Mesenchymal stem cell (in vitro differentiated cells and primary cell): ENCODE measurements at regions not wholly inside any gene's neighbourhood (a gene's known extent, or its start where the extent isn't known, plus 50 kb on each side); places are given as distances from the start of the nearest gene placed in this dataset.

Experiments
- DNase-seq: peaks from one replicate; pipeline ENCODE4 v3.0.0-alpha.2; 2013
- H2AFZ ChIP-seq: one replicate; pipeline ENCODE4 v1.6.1; 2013; ENCODE audit warnings: low read depth, mild to moderate bottlenecking, control low read depth, inconsistent platforms, low read length, moderate library complexity
- H2AK5ac ChIP-seq: 2 replicates; pipeline ENCODE4 v1.6.1; 2013; ENCODE audit warnings: low read length, moderate library complexity, mild to moderate bottlenecking, inconsistent platforms; ENCODE audit not compliant: severe bottlenecking
- H2BK120ac ChIP-seq: one replicate; pipeline ENCODE4 v1.6.1; 2013; ENCODE audit warnings: low read depth, mild to moderate bottlenecking, inconsistent platforms, low read length, moderate library complexity
- H2BK12ac ChIP-seq, 2 experiments: one replicate each; pipeline ENCODE4 v1.6.1; 2013; ENCODE audit warnings: inconsistent platforms in 2 of 2, low read length in 2 of 2, mild to moderate bottlenecking in 2 of 2, moderate library complexity in 2 of 2, control low read depth in 1 of 2
- H2BK15ac ChIP-seq: one replicate; pipeline ENCODE4 v1.6.1; 2013; ENCODE audit warnings: mild to moderate bottlenecking, low read depth, inconsistent platforms; ENCODE audit not compliant: poor library complexity, severe bottlenecking
- H2BK5ac ChIP-seq: 2 replicates; pipeline ENCODE4 v1.6.1; 2013; ENCODE audit warnings: low read depth, mild to moderate bottlenecking, low read length, control low read depth, inconsistent platforms; ENCODE audit not compliant: poor library complexity, severe bottlenecking
- H3K14ac ChIP-seq, 2 experiments: one replicate each; pipeline ENCODE4 v1.6.1; 2013; ENCODE audit warnings: inconsistent platforms in 2 of 2, low read length in 2 of 2, control low read depth in 1 of 2, mild to moderate bottlenecking in 1 of 2, moderate library complexity in 1 of 2
- H3K18ac ChIP-seq, 2 experiments: one replicate each; pipeline ENCODE4 v1.6.1; 2013; ENCODE audit warnings: inconsistent platforms in 2 of 2, low read length in 2 of 2, control low read depth in 1 of 2, low read depth in 1 of 2, mild to moderate bottlenecking in 1 of 2
- H3K23ac ChIP-seq, 2 experiments: one replicate each; pipeline ENCODE4 v1.6.1; 2013; ENCODE audit warnings: inconsistent platforms in 2 of 2, low read length in 2 of 2, mild to moderate bottlenecking in 2 of 2, moderate library complexity in 2 of 2, control low read depth in 1 of 2
- H3K27ac ChIP-seq: 2 replicates; pipeline ENCODE4 v1.5.1; 2013; ENCODE audit warnings: mild to moderate bottlenecking, moderate library complexity, low read length, control low read depth, inconsistent platforms; ENCODE audit not compliant: poor library complexity, severe bottlenecking
- H3K27me3 ChIP-seq, 2 experiments: 2 replicates each; pipeline versions ENCODE4 v1.6.1 to v1.7.0; 2013; ENCODE audit warnings: low read length in 2 of 2, mild to moderate bottlenecking in 2 of 2, moderate library complexity in 2 of 2, control low read depth in 1 of 2, inconsistent platforms in 1 of 2; ENCODE audit not compliant: control insufficient read depth in 1 of 2, insufficient read depth in 1 of 2
- H3K36me3 ChIP-seq, 2 experiments: 2 replicates each; pipeline versions ENCODE4 v1.6.1 to v1.7.0; 2013; ENCODE audit warnings: low read length in 2 of 2, control low read depth in 1 of 2, inconsistent platforms in 1 of 2, low read depth in 1 of 2, mild to moderate bottlenecking in 1 of 2; ENCODE audit not compliant: insufficient read depth in 2 of 2, control insufficient read depth in 1 of 2
- H3K4ac ChIP-seq, 2 experiments: one replicate each; pipeline ENCODE4 v1.6.1; 2013; ENCODE audit warnings: inconsistent platforms in 2 of 2, low read length in 2 of 2, mild to moderate bottlenecking in 2 of 2, moderate library complexity in 2 of 2, control low read depth in 1 of 2, low read depth in 1 of 2
- H3K4me1 ChIP-seq: 2 replicates; pipeline ENCODE4 v1.6.1; 2013; ENCODE audit warnings: low read depth, low read length, control low read depth; ENCODE audit not compliant: control insufficient read depth, insufficient read depth
- H3K4me2 ChIP-seq: 2 replicates; pipeline ENCODE4 v1.6.1; 2013; ENCODE audit warnings: low read length, mild to moderate bottlenecking, inconsistent platforms; ENCODE audit not compliant: poor library complexity, severe bottlenecking
- H3K4me3 ChIP-seq, 2 experiments: 2 replicates each; pipeline versions ENCODE4 v1.5.1 to v1.7.0; 2013; ENCODE audit warnings: low read length in 2 of 2, mild to moderate bottlenecking in 2 of 2, control low read depth in 1 of 2, low read depth in 1 of 2; ENCODE audit not compliant: insufficient read depth in 1 of 2
- H3K79me1 ChIP-seq: replicated peaks from 2 replicates; pipeline ENCODE4 v1.6.1; 2013; ENCODE audit warnings: mild to moderate bottlenecking, control low read depth, low read length, inconsistent platforms; ENCODE audit not compliant: poor library complexity, severe bottlenecking
- H3K9ac ChIP-seq: 2 replicates; pipeline ENCODE4 v1.7.0; 2013; ENCODE audit warnings: mild to moderate bottlenecking, low read length, moderate library complexity
- H3K9me3 ChIP-seq: 2 replicates; pipeline ENCODE4 v1.7.0; 2013; ENCODE audit warnings: mild to moderate bottlenecking, low read length; ENCODE audit not compliant: control insufficient read depth
- H4K8ac ChIP-seq: one replicate; pipeline ENCODE4 v1.6.1; 2013; ENCODE audit warnings: inconsistent platforms, mild to moderate bottlenecking, low read length, moderate library complexity
- H4K91ac ChIP-seq: one replicate; pipeline ENCODE4 v1.6.1; 2013; ENCODE audit warnings: mild to moderate bottlenecking, low read length, inconsistent platforms
- WGBS: methylation state at CpG from one replicate; pipeline ENCODE4 v1.1.7; 2013; ENCODE audit warnings: mixed read lengths; 5-methylcytosine and 5-hydroxymethylcytosine counted together

GRCh38 chr21:35571910-35572309 is 488.4 kb downstream of the SETD4 start:
- H2AFZ ChIP-seq: no peak overlapping the region

GRCh38 chr21:35568643-35569042 is 491.7 kb downstream of the SETD4 start:
- H2BK15ac ChIP-seq: no peak overlapping the region
- H4K8ac ChIP-seq: no peak overlapping the region
- no peak overlapping the region for H2BK120ac ChIP-seq
- DNase-seq: no peak
- no peak overlapping the region for H3K18ac ChIP-seq
- H2AK5ac ChIP-seq: no peak overlapping the region
- no peaks in the 10 kb centered on the region for H3K79me1 ChIP-seq
- WGBS: 68% methylated on average over 5 of the region's 5 CpGs
- H3K23ac ChIP-seq: no peak overlapping the region
- H3K4me2 ChIP-seq: no peak overlapping the region
- H3K14ac ChIP-seq: no peak overlapping the region
- no peak overlapping the region for H3K27ac ChIP-seq
- no peak overlapping the region for H2BK5ac ChIP-seq
- no peak overlapping the region for H2AFZ ChIP-seq
- peaks cover 12% of the 10 kb centered on the region for H3K9me3 ChIP-seq
- H2BK12ac ChIP-seq: no peak overlapping the region
- H3K9ac ChIP-seq: no peak overlapping the region
- no peak overlapping the region for H4K91ac ChIP-seq
- peaks cover 8% of the 10 kb centered on the region for H3K4me1 ChIP-seq
- no peaks in the 10 kb centered on the region for H3K36me3 ChIP-seq
- no peak overlapping the region for H3K4ac ChIP-seq
- no peaks in the 10 kb centered on the region for H3K27me3 ChIP-seq
- H3K4me3 ChIP-seq: no peak overlapping the region

More at GRCh38 chr21:35571910-35572309, 488.4 kb downstream of the SETD4 start:
- Histone ChIP-seq H4K8ac (no peak overlapping the region), H3K14ac (no peak overlapping the region), H3K36me3 (no peaks in the 10 kb centered on the region), H3K4ac (no peak overlapping the region), H4K91ac (no peak overlapping the region), H3K4me3 (no peak overlapping the region), H3K4me2 (no peak overlapping the region), H3K9ac (no peak overlapping the region), H3K79me1 (no peaks in the 10 kb centered on the region), H3K27me3 (no peaks in the 10 kb centered on the region), H2BK12ac (no peak overlapping the region), H2BK120ac (no peak overlapping the region), H2BK15ac (no peak overlapping the region), H3K4me1 (peaks cover 5% of the 10 kb centered on the region), H3K27ac (no peak overlapping the region), H2BK5ac (no peak overlapping the region), H3K18ac (no peak overlapping the region), H3K23ac (no peak overlapping the region), H3K9me3 (peaks cover 9% of the 10 kb centered on the region), H2AK5ac (no peak overlapping the region)
- 74% methylated on average over 7 of the region's 7 CpGs for WGBS
- no peak for DNase-seq

GRCh38 chr21:35566874-35567273 is 493.5 kb downstream of the SETD4 start:
- H2AK5ac ChIP-seq: no peak overlapping the region
- H3K14ac ChIP-seq: no peak overlapping the region
- H3K9ac ChIP-seq: no peak overlapping the region
- no peak overlapping the region for H2BK15ac ChIP-seq
- peak overlapping the region in 1 of 2 experiments; percentile 3 for H2BK12ac ChIP-seq
- H4K91ac ChIP-seq: no peak overlapping the region
- peaks cover 8% of the 10 kb centered on the region for H3K4me1 ChIP-seq
- H3K4ac ChIP-seq: peak overlapping the region in 1 of 2 experiments; percentile 11
- H2BK5ac ChIP-seq: no peak overlapping the region
- H3K36me3 ChIP-seq: no peaks in the 10 kb centered on the region
- H3K18ac ChIP-seq: peak overlapping the region in 1 of 2 experiments; percentile 18
- H4K8ac ChIP-seq: no peak overlapping the region
- H3K27me3 ChIP-seq: no peaks in the 10 kb centered on the region
- no peak overlapping the region for H3K4me3 ChIP-seq
- H2AFZ ChIP-seq: no peak overlapping the region
- 98% methylated on average over 3 of the region's 3 CpGs for WGBS
- H3K79me1 ChIP-seq: no peaks in the 10 kb centered on the region
- no peak overlapping the region for H3K4me2 ChIP-seq
- no peak overlapping the region for H3K27ac ChIP-seq
- H2BK120ac ChIP-seq: no peak overlapping the region
- H3K9me3 ChIP-seq: peaks cover 12% of the 10 kb centered on the region
- DNase-seq: no peak
- no peak overlapping the region for H3K23ac ChIP-seq

- no peak overlapping the region for H3K4me2 ChIP-seq
- H3K4me3 ChIP-seq: no peak overlapping the region
- peak overlapping the region; percentile 76 for H4K91ac ChIP-seq
- no peak overlapping the region for H2BK5ac ChIP-seq
- H3K9ac ChIP-seq: peak overlapping the region; percentile 82
- peak overlapping the region; percentile 16 to 98 for H2BK12ac ChIP-seq
- H3K9me3 ChIP-seq: peaks cover 12% of the 10 kb centered on the region
- no peaks in the 10 kb centered on the region for H3K27me3 ChIP-seq
- peaks cover 8% of the 10 kb centered on the region for H3K4me1 ChIP-seq
- H2BK15ac ChIP-seq: no peak overlapping the region
- peak overlapping the region; percentile 34 to 41 for H3K18ac ChIP-seq
- H2BK120ac ChIP-seq: peak overlapping the region; percentile 35
- DNase-seq: peak; percentile 92
- peak overlapping the region; percentile 46 to 78 for H3K4ac ChIP-seq
- H3K27ac ChIP-seq: peak overlapping the region; percentile 24
- H4K8ac ChIP-seq: peak overlapping the region; percentile 70
- H3K23ac ChIP-seq: no peak overlapping the region
- H2AK5ac ChIP-seq: no peak overlapping the region
- no peaks in the 10 kb centered on the region for H3K79me1 ChIP-seq
- no peak overlapping the region for H3K14ac ChIP-seq
- H2AFZ ChIP-seq: peak overlapping the region; percentile 60
- H3K36me3 ChIP-seq: no peaks in the 10 kb centered on the region
- WGBS: 25% methylated on average over 5 of the region's 5 CpGs
These were observed 495.1 kb downstream of the SETD4 start for GRCh38 chr21:35565204-35565611.
